H9 (cell line): ENCODE measurements at regions not wholly inside any gene's neighbourhood (a gene's known extent, or its start where the extent isn't known, plus 50 kb on each side); places are given as distances from the start of the nearest gene placed in this dataset.

Experiments used
- DNase-seq: peaks from one replicate; pipeline ENCODE4 v3.0.0-alpha.2; 2017
- H2AFZ ChIP-seq: one replicate; pipeline ENCODE4 v1.6.1; 2013; ENCODE audit warnings: mild to moderate bottlenecking, low read length, control low read depth, moderate library complexity
- H2AK5ac ChIP-seq: 2 replicates; pipeline ENCODE4 v1.6.1; 2013; ENCODE audit warnings: low read length, control low read depth, mixed read lengths; ENCODE audit not compliant: insufficient read length
- H2BK120ac ChIP-seq: one replicate; pipeline ENCODE4 v1.6.1; 2013; ENCODE audit warnings: low read depth, mild to moderate bottlenecking, low read length, control low read depth, inconsistent platforms; ENCODE audit not compliant: poor library complexity, severe bottlenecking
- H2BK12ac ChIP-seq: 2 replicates; pipeline ENCODE4 v1.6.1; 2013; ENCODE audit warnings: low read length, control low read depth, mixed read lengths, low read depth; ENCODE audit not compliant: insufficient read length
- H2BK15ac ChIP-seq: 2 replicates; pipeline ENCODE4 v1.6.1; 2013; ENCODE audit warnings: low read depth, low read length, control low read depth
- H2BK20ac ChIP-seq: one replicate; pipeline ENCODE4 v1.6.1; 2013; ENCODE audit warnings: low read depth, mild to moderate bottlenecking, low read length, control low read depth, inconsistent platforms; ENCODE audit not compliant: poor library complexity, severe bottlenecking
- H2BK5ac ChIP-seq: 2 replicates; pipeline ENCODE4 v1.6.1; 2013; ENCODE audit warnings: low read length, control low read depth, mixed read lengths; ENCODE audit not compliant: insufficient read length
- H3K14ac ChIP-seq: 2 replicates; pipeline ENCODE4 v1.6.1; 2013; ENCODE audit warnings: low read length, control low read depth; ENCODE audit not compliant: insufficient read depth
- H3K18ac ChIP-seq: 2 replicates; pipeline ENCODE4 v1.6.1; 2013; ENCODE audit warnings: low read depth, mild to moderate bottlenecking, mixed read lengths, low read length, control low read depth; ENCODE audit not compliant: insufficient read length
- H3K23ac ChIP-seq: 2 replicates; pipeline ENCODE4 v1.6.1; 2013; ENCODE audit warnings: low read length, control low read depth, mixed read lengths, low read depth; ENCODE audit not compliant: insufficient read length
- H3K23me2 ChIP-seq: 2 replicates; pipeline ENCODE4 v1.6.1; 2013; ENCODE audit warnings: low read depth, mild to moderate bottlenecking, mixed read lengths, low read length, control low read depth; ENCODE audit not compliant: insufficient read length, poor library complexity, severe bottlenecking
- H3K27ac ChIP-seq: 2 replicates; pipeline ENCODE4 v1.5.1; 2013; ENCODE audit warnings: low read length, control low read depth, mixed read lengths, low read depth; ENCODE audit not compliant: insufficient read length
- H3K27me3 ChIP-seq: 2 replicates; pipeline ENCODE4 v1.6.1; 2013; ENCODE audit warnings: low read length, control low read depth, inconsistent platforms; ENCODE audit not compliant: insufficient read depth
- H3K4ac ChIP-seq: 2 replicates; pipeline ENCODE4 v1.6.1; 2013; ENCODE audit warnings: low read depth, mild to moderate bottlenecking, control low read depth, inconsistent platforms, low read length, moderate library complexity
- H3K4me1 ChIP-seq: 2 replicates; pipeline ENCODE4 v1.6.1; 2013; ENCODE audit warnings: low read length, control low read depth, inconsistent platforms; ENCODE audit not compliant: insufficient read depth
- H3K4me2 ChIP-seq: 2 replicates; pipeline ENCODE4 v1.6.1; 2013; ENCODE audit warnings: low read length, control low read depth, mixed read lengths; ENCODE audit not compliant: insufficient read length, insufficient read depth
- H3K56ac ChIP-seq: 2 replicates; pipeline ENCODE4 v1.6.1; 2013; ENCODE audit warnings: low read depth, mild to moderate bottlenecking, mixed read lengths, low read length, control low read depth; ENCODE audit not compliant: insufficient read length
- H3K79me1 ChIP-seq: 2 replicates; pipeline ENCODE4 v1.6.1; 2013; ENCODE audit warnings: low read depth, mild to moderate bottlenecking, moderate library complexity, low read length, control low read depth, inconsistent platforms; ENCODE audit not compliant: insufficient read depth, poor library complexity, severe bottlenecking
- H3K79me2 ChIP-seq: 2 replicates; pipeline ENCODE4 v1.6.1; 2013; ENCODE audit warnings: low read length, control low read depth, inconsistent platforms; ENCODE audit not compliant: insufficient read depth
- H3K9ac ChIP-seq: 2 replicates; pipeline ENCODE4 v1.6.1; 2013; ENCODE audit warnings: low read length, control low read depth, mixed read lengths; ENCODE audit not compliant: insufficient read length; ENCODE audit errors: extremely low read depth
- H3K9me3 ChIP-seq: one replicate; pipeline ENCODE4 v1.6.1; 2013; ENCODE audit warnings: low read depth, low read length, inconsistent platforms; ENCODE audit not compliant: control insufficient read depth
- H3T11ph ChIP-seq: one replicate; pipeline ENCODE4 v1.6.1; 2013; ENCODE audit warnings: mild to moderate bottlenecking, low read length, control low read depth, inconsistent platforms
- H4K20me1 ChIP-seq: one replicate; pipeline ENCODE4 v1.6.1; 2013; ENCODE audit not compliant: control insufficient read depth, insufficient read length, insufficient read depth
- H4K5ac ChIP-seq: 2 replicates; pipeline ENCODE4 v1.6.1; 2013; ENCODE audit warnings: low read depth, mild to moderate bottlenecking, mixed read lengths, low read length, control low read depth; ENCODE audit not compliant: insufficient read length
- H4K8ac ChIP-seq: replicated peaks from 2 replicates; pipeline ENCODE4 v1.6.1; 2013; ENCODE audit warnings: low read length, control low read depth, mixed read lengths, low read depth; ENCODE audit not compliant: insufficient read length
- H4K91ac ChIP-seq: 2 replicates; pipeline ENCODE4 v1.6.1; 2013; ENCODE audit warnings: low read depth, mild to moderate bottlenecking, moderate library complexity, mixed read lengths, low read length, control low read depth; ENCODE audit not compliant: insufficient read length
- H3K27ac Mint-ChIP-seq, 3 experiments: 2 replicates in 2 of 3; 3 replicates in 1 of 3; pipeline ENCODE4 v1.8.0; 2020 to 2021; ENCODE audit warnings: mixed read lengths in 3 of 3, mild to moderate bottlenecking in 1 of 3, moderate library complexity in 1 of 3
- H3K27me3 Mint-ChIP-seq: 2 replicates; pipeline ENCODE4 v1.8.0; 2021; ENCODE audit warnings: low read depth, mild to moderate bottlenecking, moderate library complexity, mixed read lengths
- H3K36me3 Mint-ChIP-seq, 3 experiments: 2 replicates in 2 of 3; 3 replicates in 1 of 3; pipeline ENCODE4 v1.8.0; 2020 to 2021; ENCODE audit warnings: low read depth in 3 of 3, mixed read lengths in 3 of 3; ENCODE audit not compliant: insufficient read depth in 1 of 3
- H3K4me1 Mint-ChIP-seq, 2 experiments: 2 replicates each; pipeline ENCODE4 v1.8.0; 2020; ENCODE audit warnings: mixed read lengths in 2 of 2
- H3K4me3 Mint-ChIP-seq, 2 experiments: 2 replicates in 1 of 2; 3 replicates in 1 of 2; pipeline ENCODE4 v1.8.0; 2020 to 2021; ENCODE audit warnings: mild to moderate bottlenecking in 2 of 2, mixed read lengths in 2 of 2, moderate library complexity in 1 of 2
- H3K9me3 Mint-ChIP-seq, 2 experiments: 2 replicates in 1 of 2; 3 replicates in 1 of 2; pipeline ENCODE4 v1.8.0; 2020; ENCODE audit warnings: mild to moderate bottlenecking in 2 of 2, mixed read lengths in 2 of 2, moderate library complexity in 1 of 2
- CTCF ChIP-seq: fragments of 200-600 bp; sonication (generic); conservative IDR thresholded peaks from 3 replicates; pipeline ENCODE4 v1.8.0; 2021; ENCODE audit warnings: antibody characterized with exemption, mild to moderate bottlenecking
- WGBS: extraction: QIAGEN DNeasy Blood & Tissue Kit; methylation state at CpG from one replicate; pipeline ENCODE4 v1.1.7; 2013; ENCODE audit warnings: missing lambda C conversion rate, low lambda C conversion rate, mixed read lengths; ENCODE audit not compliant: insufficient read length; ENCODE audit errors: extremely low coverage; 5-methylcytosine and 5-hydroxymethylcytosine counted together

DNA sequence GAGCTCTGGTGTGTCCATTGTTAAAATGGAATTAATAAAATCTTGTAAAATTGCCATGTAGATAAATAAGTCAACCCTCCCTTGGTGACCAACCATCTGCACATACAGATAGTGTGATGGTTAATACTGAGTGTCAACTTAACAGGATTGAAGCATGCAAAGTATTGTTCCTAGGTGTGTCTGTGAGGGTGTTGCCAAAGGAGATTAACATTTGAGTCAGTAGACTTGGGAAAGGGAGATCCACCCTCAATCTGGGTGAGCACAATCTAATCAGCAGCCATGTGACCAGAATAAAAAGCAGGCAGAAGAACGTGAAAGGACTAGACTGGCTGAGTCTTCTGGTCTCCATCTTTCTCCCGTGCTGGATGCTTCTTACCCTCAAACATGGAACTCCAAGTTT is 174.8 kb downstream of the LTN1 start:
- H2BK15ac ChIP-seq = no peak overlapping the region
- H2AFZ ChIP-seq = no peak overlapping the region
- DNase-seq = no peak
- no peak overlapping the region for H3K4ac ChIP-seq
- no peaks in the 10 kb centered on the region for H3K27me3 Mint-ChIP-seq
- H3K18ac ChIP-seq = no peak overlapping the region
- no peak overlapping the region for H3K4me2 ChIP-seq
- H3K4me3 Mint-ChIP-seq = no peak overlapping the region
- H3K36me3 Mint-ChIP-seq = no peaks in the 10 kb centered on the region
- no peak overlapping the region for H3K56ac ChIP-seq
- H3K9ac ChIP-seq = no peak overlapping the region
- WGBS = no CpG with 5 or more reads among the region's 2 CpGs
- H3K4me1 ChIP-seq = no peaks in the 10 kb centered on the region
- H2BK12ac ChIP-seq = no peak overlapping the region
- H3K27ac ChIP-seq = no peak overlapping the region
- H3T11ph ChIP-seq = no peak overlapping the region
- no peak overlapping the region for H3K23ac ChIP-seq
- H3K9me3 Mint-ChIP-seq = no peaks in the 10 kb centered on the region
- no peak overlapping the region for H2AK5ac ChIP-seq
- no peak overlapping the region for H4K8ac ChIP-seq
- H2BK120ac ChIP-seq = no peak overlapping the region
- no peak overlapping the region for H2BK20ac ChIP-seq
- TF ChIP-seq CTCF = no peak
- H3K9me3 ChIP-seq = no peaks in the 10 kb centered on the region
- H4K91ac ChIP-seq = no peak overlapping the region
- H2BK5ac ChIP-seq = no peak overlapping the region
- no peaks in the 10 kb centered on the region for H4K20me1 ChIP-seq
- no peak overlapping the region for H3K27ac Mint-ChIP-seq
- no peaks in the 10 kb centered on the region for H3K79me1 ChIP-seq
- H3K27me3 ChIP-seq = no peaks in the 10 kb centered on the region
- H4K5ac ChIP-seq = no peak overlapping the region
- H3K14ac ChIP-seq = no peak overlapping the region
- H3K23me2 ChIP-seq = no peaks in the 10 kb centered on the region
- H3K4me1 Mint-ChIP-seq = no peaks in the 10 kb centered on the region
- no peaks in the 10 kb centered on the region for H3K79me2 ChIP-seq
